Osteoblast (primary cell): ENCODE measurements at regions not wholly inside any gene's neighbourhood (a gene's known extent, or its start where the extent isn't known, plus 50 kb on each side); places are given as distances from the start of the nearest gene placed in this dataset.

Experiments
- DNase-seq: peaks from one replicate; pipeline ENCODE4 v3.0.0; 2011; ENCODE audit warnings: low spot score, mixed read lengths; ENCODE audit not compliant: insufficient read length; ENCODE audit errors: missing footprints
- H2AFZ ChIP-seq: 2 replicates; pipeline ENCODE4 v1.6.0; 2011; ENCODE audit warnings: mild to moderate bottlenecking, low read length
- H3K27ac ChIP-seq: 2 replicates; pipeline ENCODE4 v1.5.1; 2011; ENCODE audit warnings: mild to moderate bottlenecking, low read depth, low read length, moderate library complexity
- H3K27me3 ChIP-seq: 2 replicates; pipeline ENCODE4 v1.6.0; 2012; ENCODE audit warnings: mild to moderate bottlenecking, control low read depth, inconsistent platforms, low read length, moderate library complexity; ENCODE audit not compliant: insufficient read depth
- H3K36me3 ChIP-seq: 2 replicates; pipeline ENCODE4 v1.5.1; 2011; ENCODE audit warnings: mild to moderate bottlenecking, low read length, control low read depth, moderate library complexity; ENCODE audit not compliant: insufficient read depth
- H3K4me1 ChIP-seq: 2 replicates; pipeline ENCODE4 v1.5.1; 2011; ENCODE audit warnings: mild to moderate bottlenecking, low read length, control low read depth, moderate library complexity; ENCODE audit not compliant: insufficient read depth
- H3K4me2 ChIP-seq: 2 replicates; pipeline ENCODE4 v1.6.0; 2011; ENCODE audit warnings: mild to moderate bottlenecking, low read length; ENCODE audit not compliant: insufficient read depth
- H3K4me3 ChIP-seq: fragments of 200-600 bp; sonication (generic); 3 replicates; pipeline ENCODE4 v1.5.1; 2012; ENCODE audit warnings: mild to moderate bottlenecking, low read length, inconsistent platforms; ENCODE audit not compliant: insufficient read depth
- H3K79me2 ChIP-seq: 2 replicates; pipeline ENCODE4 v1.6.0; 2012; ENCODE audit warnings: mild to moderate bottlenecking, low read length, control low read depth, inconsistent platforms; ENCODE audit not compliant: insufficient read depth
- H3K9me3 ChIP-seq: 2 replicates; pipeline ENCODE4 v1.5.1; 2011; ENCODE audit warnings: low read depth, low read length, control low read depth
- H4K20me1 ChIP-seq: 2 replicates; pipeline ENCODE4 v1.6.0; 2012; ENCODE audit warnings: mild to moderate bottlenecking, low read length, control low read depth; ENCODE audit not compliant: insufficient read depth
- CTCF ChIP-seq: IDR thresholded peaks from 2 replicates; pipeline ENCODE4 v1.5.1; 2011; ENCODE audit warnings: mild to moderate bottlenecking, low read depth, low read length, moderate library complexity; ENCODE audit errors: extremely low read depth

GRCh38 chr5:105015098-105015497 is 1452.5 kb upstream of the NUDT12 start:
- Histone ChIP-seq H2AFZ (no peak overlapping the region), H3K79me2 (no peaks in the 10 kb centered on the region), H3K27me3 (no peaks in the 10 kb centered on the region), H3K4me1 (no peaks in the 10 kb centered on the region), H3K36me3 (no peaks in the 10 kb centered on the region), H3K4me3 (no peak overlapping the region), H3K9me3 (no peaks in the 10 kb centered on the region), H3K27ac (no peak overlapping the region), H4K20me1 (no peaks in the 10 kb centered on the region), H3K4me2 (no peak overlapping the region)
- no peak for TF ChIP-seq CTCF
- no peak for DNase-seq

GRCh38 chr5:104998572-104998971 is 1436.0 kb upstream of the NUDT12 start:
- no peak for TF ChIP-seq CTCF
- Histone ChIP-seq H3K4me3 (no peak overlapping the region), H3K27ac (no peak overlapping the region), H3K79me2 (no peaks in the 10 kb centered on the region), H3K4me1 (no peaks in the 10 kb centered on the region), H3K4me2 (no peak overlapping the region), H3K9me3 (no peaks in the 10 kb centered on the region), H4K20me1 (no peaks in the 10 kb centered on the region), H2AFZ (no peak overlapping the region), H3K36me3 (no peaks in the 10 kb centered on the region), H3K27me3 (no peaks in the 10 kb centered on the region)
- DNase-seq, result no peak

GRCh38 chr5:104998169-104998568 is 1435.6 kb upstream of the NUDT12 start:
- Histone ChIP-seq H3K27ac (no peak overlapping the region), H3K9me3 (no peaks in the 10 kb centered on the region), H2AFZ (no peak overlapping the region), H3K27me3 (no peaks in the 10 kb centered on the region), H3K4me2 (no peak overlapping the region), H3K36me3 (no peaks in the 10 kb centered on the region), H3K79me2 (no peaks in the 10 kb centered on the region), H3K4me3 (no peak overlapping the region), H3K4me1 (no peaks in the 10 kb centered on the region), H4K20me1 (no peaks in the 10 kb centered on the region)
- no peak for TF ChIP-seq CTCF
- no peak for DNase-seq

- Histone ChIP-seq H3K27me3 (no peaks in the 10 kb centered on the region), H3K4me3 (no peak overlapping the region), H4K20me1 (no peaks in the 10 kb centered on the region), H3K4me1 (no peaks in the 10 kb centered on the region), H3K9me3 (no peaks in the 10 kb centered on the region), H2AFZ (no peak overlapping the region), H3K27ac (no peak overlapping the region), H3K4me2 (no peak overlapping the region), H3K36me3 (no peaks in the 10 kb centered on the region), H3K79me2 (no peaks in the 10 kb centered on the region)
- TF ChIP-seq CTCF, result no peak
- no peak for DNase-seq
Observed at GRCh38 chr5:104987074-104987473, 1424.5 kb upstream of the NUDT12 start.
